GM12891 (cell line): ENCODE measurements at regions not wholly inside any gene's neighbourhood (a gene's known extent, or its start where the extent isn't known, plus 50 kb on each side); places are given as distances from the start of the nearest gene placed in this dataset.

Experiments
- POLR2A ChIP-seq: IDR thresholded peaks from 2 replicates; pipeline ENCODE4 v1.6.1; 2011; ENCODE audit warnings: low read depth, low read length, control low read depth
- POLR2AphosphoS5 ChIP-seq: IDR thresholded peaks from 2 replicates; pipeline ENCODE4 v1.6.1; 2011; ENCODE audit warnings: low read depth, low read length, control low read depth
- POU2F2 ChIP-seq: IDR thresholded peaks from 2 replicates; pipeline ENCODE4 v1.6.1; 2011; ENCODE audit warnings: low read depth, mild to moderate bottlenecking, control low read depth, low read length, moderate library complexity
- TAF1 ChIP-seq: IDR thresholded peaks from 2 replicates; pipeline ENCODE4 v1.6.1; 2011; ENCODE audit warnings: low read depth, low read length, control low read depth

DNA sequence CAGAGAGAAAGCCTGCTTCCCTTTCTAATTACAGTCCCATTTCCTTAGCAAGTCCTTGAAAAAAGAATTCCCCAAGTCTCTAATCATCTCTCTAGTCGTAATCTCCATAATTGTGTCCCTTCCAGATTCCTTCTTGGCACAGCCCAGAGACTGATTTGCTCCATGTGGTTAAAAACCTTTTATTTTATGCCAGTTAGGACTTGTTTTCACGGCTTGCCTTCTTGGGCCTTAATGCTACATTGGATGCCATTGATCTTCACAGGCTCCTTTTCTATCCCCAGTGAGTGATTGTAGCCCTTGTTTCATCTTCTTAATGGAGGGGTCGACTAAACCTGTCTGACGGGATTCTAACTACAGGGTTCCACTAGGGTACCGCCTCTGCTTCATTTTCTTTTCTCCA is 650.6 kb upstream of the ARID1B start:
- TF ChIP-seq POLR2AphosphoS5 (no peak), POLR2A (no peak), POU2F2 (no peak), TAF1 (no peak)
